K562 (cell line): ENCODE measurements at regions not wholly inside any gene's neighbourhood (a gene's known extent, or its start where the extent isn't known, plus 50 kb on each side); places are given as distances from the start of the nearest gene placed in this dataset.

Experiments used
- ATAC-seq: fragments of 200-7000 bp; cut with Tn5 transposase; 3 replicates; pipeline ENCODE4 v1.9.1; 2020; ENCODE audit warnings: moderate library complexity
- BruUV-seq: library from RNA; stranded (reverse); fragments of 400-500 nt; replicated peaks from 2 replicates; lab custom pipeline; 2021; lab: Mats Ljungman, UMichigan
- CTCF ChIA-PET: fragments of 300-600 bp; formaldehyde crosslinking; extraction: SDS; loops from one replicate; lab custom pipeline; 2021; ENCODE audit warnings: low intra/inter-chr PET ratio; lab: Yijun Ruan, JAX
- POLR2A ChIA-PET: fragments of 300-600, 350-650 bp; sonication (Branson Sonifier 250); formaldehyde crosslinking; extraction: SDS; loops from one replicate; lab custom pipeline; 2021; ENCODE audit warnings: antibody characterized with exemption, inconsistent platforms; lab: Yijun Ruan, JAX
- DNase-seq, 4 experiments: peaks; one replicate each; pipeline versions ENCODE4 v3.0.0 to v3.0.0-alpha.2; 2011 to 2018; ENCODE audit warnings: low spot score in 3 of 4, mixed read lengths in 3 of 4; ENCODE audit errors: extremely low read depth in 1 of 4
- FAIRE-seq: peaks from 2 replicates; lab custom pipeline; 2011; peaks lifted over from hg19 to GRCh38; lab: Jason Lieb, UNC
- H2AFZ ChIP-seq: 2 replicates; pipeline ENCODE4 v1.6.0; 2011; ENCODE audit warnings: low read depth, low read length, control low read depth, inconsistent platforms
- H3K27ac ChIP-seq: fragments of 200-600 bp; 3 replicates; pipeline ENCODE4 v1.8.0; 2011; ENCODE audit warnings: low read depth, mild to moderate bottlenecking, control low read depth, inconsistent platforms, low read length, moderate library complexity, mixed read lengths; ENCODE audit errors: extremely low read depth
- H3K27me3 ChIP-seq, 2 experiments: fragments of 300-600 bp in 1 of 2; 2 replicates in 1 of 2; 3 replicates in 1 of 2; pipeline versions ENCODE4 v1.6.0 to v1.8.0; 2011; ENCODE audit warnings: inconsistent platforms in 2 of 2, low read length in 2 of 2, mild to moderate bottlenecking in 1 of 2, mixed read lengths in 1 of 2, moderate library complexity in 1 of 2; ENCODE audit not compliant: control insufficient read depth in 2 of 2, insufficient read depth in 2 of 2
- H3K36me3 ChIP-seq: fragments of 300-600 bp; 3 replicates; pipeline ENCODE4 v1.8.0; 2011; ENCODE audit warnings: mild to moderate bottlenecking, low read length, inconsistent platforms; ENCODE audit not compliant: control insufficient read depth, insufficient read depth
- H3K4me1 ChIP-seq, 2 experiments: fragments of 200-600 bp in 1 of 2; replicated peaks in 1 of 2; 2 replicates in 1 of 2; 3 replicates in 1 of 2; pipeline versions ENCODE4 v1.5.1 to v1.8.0; 2011; ENCODE audit warnings: inconsistent platforms in 2 of 2, low read length in 2 of 2, mild to moderate bottlenecking in 1 of 2, mixed read lengths in 1 of 2, moderate library complexity in 1 of 2; ENCODE audit not compliant: control insufficient read depth in 2 of 2, insufficient read depth in 2 of 2
- H3K4me2 ChIP-seq: 2 replicates; pipeline ENCODE4 v1.6.1; 2011; ENCODE audit warnings: low read length, control low read depth, inconsistent platforms, mixed read lengths; ENCODE audit not compliant: insufficient read depth
- H3K4me3 ChIP-seq: fragments of 200-600 bp; sonication (generic), shearing (Covaris generic); 2 replicates; pipeline ENCODE4 v1.5.1; 2016; ENCODE audit warnings: control low read depth, inconsistent platforms
- H3K79me2 ChIP-seq: fragments of 200-600 bp; 3 replicates; pipeline ENCODE4 v1.8.0; 2011; ENCODE audit warnings: low read length, inconsistent platforms; ENCODE audit not compliant: control insufficient read depth, insufficient read depth
- H3K9ac ChIP-seq, 2 experiments: 2 replicates each; pipeline versions ENCODE4 v1.6.0 to v1.6.1; 2011; ENCODE audit warnings: low read depth in 2 of 2, low read length in 2 of 2, control low read depth in 1 of 2, inconsistent platforms in 1 of 2, mild to moderate bottlenecking in 1 of 2, mixed read lengths in 1 of 2; ENCODE audit not compliant: insufficient read depth in 1 of 2
- H3K9me1 ChIP-seq: one replicate; pipeline ENCODE4 v1.6.0; 2011; ENCODE audit warnings: inconsistent platforms, mild to moderate bottlenecking, low read length, moderate library complexity; ENCODE audit not compliant: control insufficient read depth, insufficient read depth
- H3K9me3 ChIP-seq: replicated peaks from 2 replicates; pipeline ENCODE4 v1.5.1; 2011; ENCODE audit warnings: low read depth, low read length, inconsistent platforms; ENCODE audit not compliant: control insufficient read depth, insufficient read depth
- H4K20me1 ChIP-seq: replicated peaks from 2 replicates; pipeline ENCODE4 v1.6.1; 2011; ENCODE audit warnings: low read length, inconsistent platforms, mixed read lengths; ENCODE audit not compliant: control insufficient read depth, insufficient read depth
- BMI1 ChIP-seq: fragments of 150-350 bp; IDR thresholded peaks from 2 replicates; pipeline ENCODE4 v1.6.1; 2014; ENCODE audit warnings: low read length
- BRF1 ChIP-seq: IDR thresholded peaks from 3 replicates; pipeline ENCODE4 v1.6.1; 2011; ENCODE audit warnings: borderline replicate concordance, mild to moderate bottlenecking; ENCODE audit not compliant: insufficient read length; ENCODE audit errors: extremely low read depth
- ELK1 ChIP-seq: sonication (generic); formaldehyde crosslinking; IDR thresholded peaks from 2 replicates; pipeline ENCODE4 v1.8.1; 2022; ENCODE audit warnings: missing genetic modification reagents
- ESRRB ChIP-seq: fragments of 250-450 bp; sonication (Bioruptor Pico); IDR thresholded peaks from 2 replicates; pipeline ENCODE4 v1.5.0; 2020; ENCODE audit warnings: mild to moderate bottlenecking, moderate library complexity, borderline replicate concordance
- HMBOX1 ChIP-seq: sonication (generic); IDR thresholded peaks from 2 replicates; pipeline ENCODE4 v1.6.1; 2016
- HMGXB4 ChIP-seq: sonication (generic); formaldehyde crosslinking; IDR thresholded peaks from 2 replicates; pipeline ENCODE4 v1.8.1; 2023; ENCODE audit warnings: mild to moderate bottlenecking, missing genetic modification reagents
- HNRNPUL1 ChIP-seq: fragments of 200-400 bp; formaldehyde crosslinking; IDR thresholded peaks from 2 replicates; pipeline ENCODE4 v1.6.1; 2017; ENCODE audit warnings: low read length
- RBM25 ChIP-seq: fragments of 200-400 bp; formaldehyde crosslinking; IDR thresholded peaks from 2 replicates; pipeline ENCODE4 v1.6.1; 2018; ENCODE audit warnings: low read length, low read depth, moderate library complexity; ENCODE audit not compliant: severe bottlenecking
- U2AF1 ChIP-seq: fragments of 200-400 bp; formaldehyde crosslinking; optimal IDR thresholded peaks from 2 replicates; pipeline ENCODE3; 2017; ENCODE audit warnings: mild to moderate bottlenecking, low read depth, low read length, moderate library complexity
- ZNF212 ChIP-seq: fragments of 450-650 bp; formaldehyde crosslinking; IDR thresholded peaks from 2 replicates; pipeline ENCODE4 v1.4.0; 2020; ENCODE audit warnings: mild to moderate bottlenecking
- ZNF511 ChIP-seq: sonication (generic); formaldehyde crosslinking; IDR thresholded peaks from 2 replicates; pipeline ENCODE4 v1.8.0; 2022; ENCODE audit warnings: mild to moderate bottlenecking, missing genetic modification reagents
- WGBS: fragments of 100-300 bp; shearing (Covaris generic); methylation state at CpG from one replicate; pipeline ENCODE4 v1.1.6; 2016; ENCODE audit warnings: low coverage, mixed read lengths; ENCODE audit not compliant: insufficient coverage; ENCODE audit errors: missing lambda C conversion rate; 5-methylcytosine and 5-hydroxymethylcytosine counted together
- in situ Hi-C: fragments of 300-500 bp; cut with MboI; formaldehyde crosslinking; loops from 4 replicates; pipeline ENCODE4 v1.15.0; 2018; ENCODE audit warnings: inconsistent platforms, mixed read lengths
- intact Hi-C: fragments of 100-400 bp; cut with micrococcal nuclease; formaldehyde crosslinking; loops from 2 replicates; pipeline ENCODE4 v1.14.2; 2022

GRCh38 chr5:6202968-6203365 is 175.4 kb downstream of the MED10 start:
- POLR2A ChIA-PET, result no interaction called here
- Histone ChIP-seq H3K79me2 (no peaks in the 10 kb centered on the region), H3K27me3 (no peaks in the 10 kb centered on the region; a peak in 1 of 5 replicates), H3K9me1 (no peaks in the 10 kb centered on the region), H3K27ac (no peak overlapping the region), H3K9me3 (no peaks in the 10 kb centered on the region), H3K9ac (no peak overlapping the region), H3K4me1 (no peaks in the 10 kb centered on the region), H4K20me1 (no peaks in the 10 kb centered on the region), H3K36me3 (no peaks in the 10 kb centered on the region), H3K4me3 (no peak overlapping the region), H2AFZ (no peak overlapping the region), H3K4me2 (no peak overlapping the region)
- CTCF ChIA-PET, result no interaction called here
- WGBS, result 0% methylated on average over 4 of the region's 4 CpGs
- intact Hi-C loops (no loop called here), in situ Hi-C loops (no loop called here)
- TF ChIP-seq HMGXB4 (CRISPR knock-in tag) (no peak), HMBOX1 (no peak), RBM25 (no peak), BRF1 (no peak), ZNF212 (CRISPR knock-in tag) (no peak), ELK1 (CRISPR knock-in tag) (no peak), U2AF1 (no peak), ZNF511 (CRISPR knock-in tag) (no peak), BMI1 (no peak), ESRRB (no peak), HNRNPUL1 (no peak)
- no TSS peak for BruUV-seq
- ATAC-seq (no peak), DNase-seq (no peak), FAIRE-seq (no peak)
